Neural cell (in vitro differentiated cells): ENCODE measurements at regions not wholly inside any gene's neighbourhood (a gene's known extent, or its start where the extent isn't known, plus 50 kb on each side); places are given as distances from the start of the nearest gene placed in this dataset.

ENCODE experiments used
- H2AFZ ChIP-seq: fragments of 200-600, 300-800 bp; sonication (generic), shearing (Covaris generic); 2 replicates; pipeline ENCODE4 v1.6.0; 2014; ENCODE audit warnings: low read depth, mild to moderate bottlenecking, antibody characterized with exemption, low read length, moderate library complexity
- H3F3A ChIP-seq: fragments of 200-600 bp; shearing (Covaris generic); 2 replicates; pipeline ENCODE4 v1.6.1; 2016; ENCODE audit warnings: mild to moderate bottlenecking, moderate library complexity, mixed read lengths, antibody characterized with exemption, low read length; ENCODE audit not compliant: insufficient read depth, poor library complexity, severe bottlenecking
- H3K27ac ChIP-seq: fragments of 200-600, 300-800 bp; sonication (generic), shearing (Covaris generic); 2 replicates; pipeline ENCODE4 v1.5.1; 2014; ENCODE audit warnings: mild to moderate bottlenecking, low read length, moderate library complexity
- H3K27me3 ChIP-seq: fragments of 300-800, 200-600 bp; sonication (generic), shearing (Covaris generic); 2 replicates; pipeline ENCODE4 v1.6.0; 2014; ENCODE audit warnings: mild to moderate bottlenecking, low read depth, low read length, moderate library complexity; ENCODE audit not compliant: insufficient read depth
- H3K36me3 ChIP-seq: fragments of 300-800, 200-600 bp; sonication (generic), shearing (Covaris generic); 2 replicates; pipeline ENCODE4 v1.5.1; 2014; ENCODE audit warnings: mild to moderate bottlenecking, antibody characterized with exemption, low read length, moderate library complexity; ENCODE audit not compliant: insufficient read depth
- H3K4me2 ChIP-seq: fragments of 300-800, 200-600 bp; sonication (generic), shearing (Covaris generic); 2 replicates; pipeline ENCODE4 v1.6.0; 2014; ENCODE audit warnings: mild to moderate bottlenecking, low read length
- H3K4me3 ChIP-seq: fragments of 300-800, 200-600 bp; sonication (generic), shearing (Covaris generic); 2 replicates; pipeline ENCODE4 v1.5.1; 2014; ENCODE audit warnings: mild to moderate bottlenecking, low read length, moderate library complexity
- H3K79me2 ChIP-seq: fragments of 200-600 bp; shearing (Covaris generic); replicated peaks from 2 replicates; pipeline ENCODE4 v1.6.0; 2014; ENCODE audit warnings: mild to moderate bottlenecking, low read length, moderate library complexity; ENCODE audit not compliant: insufficient read depth
- H3K9ac ChIP-seq: fragments of 300-800, 200-600 bp; sonication (generic), shearing (Covaris generic); 2 replicates; pipeline ENCODE4 v1.6.1; 2016; ENCODE audit warnings: mild to moderate bottlenecking, low read length, mixed read lengths
- H3K9me2 ChIP-seq: fragments of 200-600 bp; shearing (Covaris generic); 2 replicates; pipeline ENCODE4 v1.6.1; 2016; ENCODE audit warnings: mild to moderate bottlenecking, low read length, mixed read lengths; ENCODE audit not compliant: insufficient read depth
- H3K9me3 ChIP-seq: fragments of 200-600, 300-800 bp; sonication (generic), shearing (Covaris generic); 2 replicates; pipeline ENCODE4 v1.6.1; 2016; ENCODE audit warnings: mild to moderate bottlenecking, mixed run types, low read length, moderate library complexity, mixed read lengths
- H4K20me1 ChIP-seq: fragments of 200-600 bp; shearing (Covaris generic); 2 replicates; pipeline ENCODE4 v1.6.1; 2016; ENCODE audit warnings: mild to moderate bottlenecking, mixed run types; ENCODE audit not compliant: insufficient read depth
- CTCF ChIP-seq: fragments of 450-650 bp; IDR thresholded peaks from 2 replicates; pipeline ENCODE4 v1.5.1; 2014; ENCODE audit warnings: antibody characterized with exemption, mild to moderate bottlenecking, moderate library complexity; ENCODE audit not compliant: poor library complexity, severe bottlenecking
- EP300 ChIP-seq: fragments of 450-650 bp; conservative IDR thresholded peaks from 2 replicates; pipeline ENCODE4 v1.6.1; 2014; ENCODE audit warnings: antibody characterized with exemption, mild to moderate bottlenecking, moderate library complexity; ENCODE audit not compliant: poor library complexity, severe bottlenecking
- EZH2 ChIP-seq: fragments of 200-600, 300-800 bp; shearing (Covaris generic), sonication (generic); IDR thresholded peaks from 2 replicates; pipeline ENCODE4 v1.6.1; 2014; ENCODE audit warnings: antibody characterized with exemption, low read length, borderline replicate concordance, mild to moderate bottlenecking; ENCODE audit not compliant: insufficient read depth, poor library complexity, severe bottlenecking
- MXI1 ChIP-seq: fragments of 450-650 bp; conservative IDR thresholded peaks from 2 replicates; pipeline ENCODE4 v1.6.1; 2014; ENCODE audit warnings: antibody characterized with exemption, mild to moderate bottlenecking; ENCODE audit not compliant: poor library complexity, severe bottlenecking
- POLR2AphosphoS5 ChIP-seq: IDR thresholded peaks from 2 replicates; pipeline ENCODE4 v1.6.1; 2012
- RAD21 ChIP-seq: fragments of 450-650 bp; conservative IDR thresholded peaks from 2 replicates; pipeline ENCODE4 v1.6.1; 2014; ENCODE audit warnings: antibody characterized with exemption, mild to moderate bottlenecking, moderate library complexity
- REST ChIP-seq: IDR thresholded peaks from 2 replicates; pipeline ENCODE4 v1.6.1; 2012; ENCODE audit warnings: borderline replicate concordance
- SMC3 ChIP-seq: fragments of 450-650 bp; conservative IDR thresholded peaks from 2 replicates; pipeline ENCODE4 v1.6.1; 2014; ENCODE audit warnings: antibody characterized with exemption, mild to moderate bottlenecking, moderate library complexity; ENCODE audit not compliant: poor library complexity
- TAF1 ChIP-seq: IDR thresholded peaks from 2 replicates; pipeline ENCODE4 v1.6.1; 2012; ENCODE audit warnings: low read depth

- Histone ChIP-seq H3K9me3 (no peaks in the 10 kb centered on the region), H3K27me3 (no peaks in the 10 kb centered on the region)
Observed at GRCh38 chr13:62432906-62433305, 1017.3 kb upstream of the PCDH20 start.

GRCh38 chr13:62432295-62432694 is 1016.6 kb upstream of the PCDH20 start:
- Histone ChIP-seq H4K20me1 (no peaks in the 10 kb centered on the region), H2AFZ (no peak overlapping the region), H3K79me2 (no peaks in the 10 kb centered on the region), H3K9me3 (no peaks in the 10 kb centered on the region), H3K27ac (no peak overlapping the region), H3K4me3 (no peak overlapping the region), H3K4me2 (no peak overlapping the region), H3K9me2 (no peaks in the 10 kb centered on the region), H3K9ac (no peak overlapping the region), H3K36me3 (no peaks in the 10 kb centered on the region), H3K27me3 (no peaks in the 10 kb centered on the region), H3F3A (no peaks in the 10 kb centered on the region)
- no peak for TF ChIP-seq MXI1
- no peak for TF ChIP-seq SMC3
- no peak for TF ChIP-seq EZH2
- TF ChIP-seq REST, result no peak
- no peak for TF ChIP-seq POLR2AphosphoS5
- TF ChIP-seq TAF1, result no peak
- no peak for TF ChIP-seq CTCF
- no peak for TF ChIP-seq EP300
- no peak for TF ChIP-seq RAD21

More at GRCh38 chr13:62432906-62433305, 1017.3 kb upstream of the PCDH20 start:
- no peaks in the 10 kb centered on the region for H4K20me1 ChIP-seq
- no peaks in the 10 kb centered on the region for H3K79me2 ChIP-seq
- no peaks in the 10 kb centered on the region for H3F3A ChIP-seq
- H3K36me3 ChIP-seq, result no peaks in the 10 kb centered on the region
- no peaks in the 10 kb centered on the region for H3K9me2 ChIP-seq
- no peak overlapping the region for H3K4me2 ChIP-seq
- H2AFZ ChIP-seq, result no peak overlapping the region
- no peak overlapping the region for H3K4me3 ChIP-seq
- no peak overlapping the region for H3K9ac ChIP-seq
- H3K27ac ChIP-seq, result no peak overlapping the region
- no peak for TF ChIP-seq EZH2
- no peak for TF ChIP-seq RAD21
- no peak for TF ChIP-seq EP300
- no peak for TF ChIP-seq POLR2AphosphoS5
- no peak for TF ChIP-seq MXI1
- no peak for TF ChIP-seq REST
